ENCODE measurements at regions not wholly inside any gene's neighbourhood (a gene's known extent, or its start where the extent isn't known, plus 50 kb on each side); places are given as distances from the start of the nearest gene placed in this dataset.

DNA sequence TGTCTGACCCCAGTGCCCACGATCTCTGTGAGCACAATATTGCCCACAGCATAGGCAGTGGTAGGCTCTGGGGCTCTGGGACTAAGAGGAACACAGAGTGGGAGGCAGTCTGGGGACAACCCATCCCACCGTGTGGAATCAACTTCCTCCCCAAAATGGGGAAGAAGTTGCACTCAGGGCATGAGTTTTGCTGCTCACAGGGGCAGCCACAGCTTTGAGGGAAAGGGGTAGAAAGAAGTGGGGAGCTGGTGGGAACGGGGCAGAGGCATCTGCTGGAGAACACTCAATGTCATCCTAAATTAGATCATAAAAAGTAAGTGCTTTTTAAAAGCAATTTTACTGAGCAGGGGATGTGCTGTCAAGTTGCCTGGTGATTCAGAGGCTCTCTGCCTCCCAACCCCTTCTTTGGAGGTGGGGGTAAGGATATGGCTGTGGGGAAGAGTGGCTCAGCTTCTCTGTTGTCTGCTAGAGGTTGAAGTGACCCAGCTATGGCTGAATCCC is 233.8 kb upstream of the NCAM1 start:
- DNase-seq (ENCODE audit: low spot score) (no peak), ATAC-seq (ENCODE audit: low FRiP score) (no peak)

DNA sequence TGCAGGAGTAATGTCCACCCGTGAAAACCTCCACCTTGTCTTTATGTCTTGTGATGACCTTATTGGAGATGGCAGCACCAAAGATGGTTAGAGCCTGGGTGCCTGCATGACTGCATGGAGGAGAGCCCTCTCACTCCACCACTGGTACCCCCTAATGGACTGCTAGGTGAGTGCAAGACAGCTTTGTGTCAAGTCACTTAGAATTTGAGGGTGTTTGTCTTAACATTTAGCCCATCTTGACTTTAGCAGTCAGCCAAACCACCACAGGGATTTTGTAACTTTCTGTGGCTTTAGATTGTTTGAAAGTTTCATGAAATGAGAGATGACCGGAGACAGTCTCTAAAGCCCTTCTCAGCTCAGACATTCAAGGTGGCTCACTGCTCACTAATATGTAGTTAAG is 232.9 kb upstream of the NCAM1 start:
- DNase-seq (ENCODE audit: low spot score) (no peak), ATAC-seq (ENCODE audit: low FRiP score) (no peak)
- TF ChIP-seq, protein P1, sequence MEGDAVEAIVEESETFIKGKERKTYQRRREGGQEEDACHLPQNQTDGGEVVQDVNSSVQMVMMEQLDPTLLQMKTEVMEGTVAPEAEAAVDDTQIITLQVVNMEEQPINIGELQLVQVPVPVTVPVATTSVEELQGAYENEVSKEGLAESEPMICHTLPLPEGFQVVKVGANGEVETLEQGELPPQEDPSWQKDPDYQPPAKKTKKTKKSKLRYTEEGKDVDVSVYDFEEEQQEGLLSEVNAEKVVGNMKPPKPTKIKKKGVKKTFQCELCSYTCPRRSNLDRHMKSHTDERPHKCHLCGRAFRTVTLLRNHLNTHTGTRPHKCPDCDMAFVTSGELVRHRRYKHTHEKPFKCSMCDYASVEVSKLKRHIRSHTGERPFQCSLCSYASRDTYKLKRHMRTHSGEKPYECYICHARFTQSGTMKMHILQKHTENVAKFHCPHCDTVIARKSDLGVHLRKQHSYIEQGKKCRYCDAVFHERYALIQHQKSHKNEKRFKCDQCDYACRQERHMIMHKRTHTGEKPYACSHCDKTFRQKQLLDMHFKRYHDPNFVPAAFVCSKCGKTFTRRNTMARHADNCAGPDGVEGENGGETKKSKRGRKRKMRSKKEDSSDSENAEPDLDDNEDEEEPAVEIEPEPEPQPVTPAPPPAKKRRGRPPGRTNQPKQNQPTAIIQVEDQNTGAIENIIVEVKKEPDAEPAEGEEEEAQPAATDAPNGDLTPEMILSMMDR (IDR thresholded peaks at IDR 0.05) = no peak

More for the DNA sequence above, 233.8 kb upstream of the NCAM1 start:
- TF ChIP-seq, protein P1 (IDR thresholded peaks at IDR 0.05) = no peak

DNA sequence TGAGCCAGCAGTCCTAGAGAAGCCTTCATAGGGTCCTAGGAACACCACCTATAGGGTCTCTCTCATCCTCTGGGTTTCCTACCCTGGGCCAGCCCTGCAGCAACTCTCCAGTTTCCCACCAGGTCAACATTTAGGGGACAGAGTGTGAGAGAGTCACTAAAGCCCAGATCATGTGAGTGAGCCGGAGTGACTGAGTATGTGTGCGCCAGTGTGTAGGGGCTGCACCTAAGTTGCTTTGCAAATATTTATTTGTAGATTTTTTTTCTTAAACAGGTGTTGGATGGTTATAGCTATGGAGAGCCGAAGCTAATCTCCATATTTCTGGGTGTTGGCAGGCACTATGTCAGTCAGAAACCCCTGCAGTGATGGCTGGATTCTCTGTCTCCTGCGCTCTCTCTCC is 232.5 kb upstream of the NCAM1 start:
- TF ChIP-seq, protein P1 (IDR thresholded peaks at IDR 0.05) = no peak
- ATAC-seq (ENCODE audit: low FRiP score) (no peak), DNase-seq (ENCODE audit: low spot score) (no peak)

DNA sequence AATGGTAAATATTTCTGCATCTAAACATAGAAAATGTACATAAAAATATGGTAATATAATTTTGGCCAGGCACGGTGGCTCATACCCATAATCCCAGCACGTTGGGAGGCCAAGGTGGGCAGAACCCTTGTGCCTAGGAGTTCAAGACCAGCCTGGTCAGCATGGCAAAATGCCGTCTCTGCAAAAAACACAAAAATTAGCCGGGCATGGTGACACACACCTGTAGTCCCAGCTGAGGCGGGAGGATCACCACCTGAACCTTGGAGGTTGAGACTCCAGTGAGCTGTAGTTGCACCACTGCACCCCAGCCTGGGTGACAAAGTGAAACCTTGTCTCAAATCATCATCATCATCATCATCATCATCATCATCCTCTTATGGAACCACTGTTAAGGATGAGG is 230.6 kb upstream of the NCAM1 start:
- no peak for DNase-seq (ENCODE audit: low spot score)
- TF ChIP-seq, protein P1 (IDR thresholded peaks at IDR 0.05) = no peak
- ATAC-seq (ENCODE audit: low FRiP score) = no peak

DNA sequence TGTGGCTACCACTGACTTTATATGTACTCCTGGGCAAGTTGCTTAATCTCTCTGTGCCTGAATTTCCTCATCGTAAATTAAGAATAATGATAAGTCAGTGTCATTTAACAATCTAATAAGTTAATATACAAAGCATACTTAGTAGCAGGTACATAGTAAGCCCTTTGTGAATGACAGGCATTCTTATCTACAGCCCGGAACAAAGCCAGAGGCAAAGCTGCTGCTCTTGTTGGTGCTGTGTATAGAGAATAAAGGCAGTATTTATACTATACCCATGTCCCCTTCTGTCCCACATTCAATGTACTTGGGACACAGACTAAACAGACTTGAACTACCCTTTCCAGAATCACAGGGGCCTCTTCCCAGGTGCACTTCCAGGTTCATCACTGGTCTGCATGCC is 229.7 kb upstream of the NCAM1 start:
- TF ChIP-seq, protein P1 (IDR thresholded peaks at IDR 0.05) = no peak
- no peak for DNase-seq (ENCODE audit: low spot score)
- no peak for ATAC-seq (ENCODE audit: low FRiP score)

DNA sequence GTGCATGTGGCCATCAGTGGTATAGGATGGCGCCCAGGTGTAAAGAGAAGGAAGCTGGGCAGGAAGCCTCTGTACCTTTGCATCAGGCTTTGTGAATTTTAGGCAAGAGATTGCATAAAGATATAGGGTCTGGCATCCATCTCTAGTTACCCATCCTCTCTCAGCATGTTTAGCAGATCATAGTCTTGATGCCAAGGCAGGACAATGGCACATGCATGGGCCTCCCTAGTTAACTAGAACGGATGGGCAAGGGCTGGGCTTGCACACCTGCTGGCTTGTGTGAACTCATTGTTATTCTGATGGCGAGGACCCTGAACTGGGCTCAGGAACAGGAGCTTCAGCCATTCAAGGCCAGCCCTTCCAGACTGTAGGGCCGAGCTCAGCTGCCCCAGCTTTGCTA is 229.2 kb upstream of the NCAM1 start:
- no peak for DNase-seq (ENCODE audit: low spot score)
- no peak for ATAC-seq (ENCODE audit: low FRiP score)
- TF ChIP-seq, protein P1 (IDR thresholded peaks at IDR 0.05) = no peak

DNA sequence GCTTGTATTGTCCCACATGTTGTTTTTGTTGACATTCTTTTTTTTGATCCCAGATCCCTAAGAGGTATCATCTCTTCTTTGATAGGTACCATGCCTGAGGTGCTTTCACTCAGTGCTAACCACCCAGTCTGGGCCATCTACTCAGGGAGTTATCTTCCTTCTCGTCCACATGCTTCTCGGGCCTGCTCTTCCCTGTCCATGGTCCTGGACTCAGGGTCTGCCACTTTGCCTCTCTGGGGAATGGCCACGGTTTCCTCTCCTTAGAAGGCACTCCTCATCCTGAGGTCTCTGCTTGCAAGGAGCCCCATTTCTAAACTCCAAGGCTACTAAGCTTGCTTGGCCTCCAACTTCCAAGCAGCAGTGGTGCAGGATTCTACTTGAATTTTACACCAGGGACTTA is 227.0 kb upstream of the NCAM1 start:
- no peak for ATAC-seq (ENCODE audit: low FRiP score)
- TF ChIP-seq, protein P1 (IDR thresholded peaks at IDR 0.05) = no peak
- DNase-seq (ENCODE audit: low spot score) = no peak

Measured in omental fat pad (tissue), 3 donors.